ENCODE measurements at regions not wholly inside any gene's neighbourhood (a gene's known extent, or its start where the extent isn't known, plus 50 kb on each side); places are given as distances from the start of the nearest gene placed in this dataset.

DNA sequence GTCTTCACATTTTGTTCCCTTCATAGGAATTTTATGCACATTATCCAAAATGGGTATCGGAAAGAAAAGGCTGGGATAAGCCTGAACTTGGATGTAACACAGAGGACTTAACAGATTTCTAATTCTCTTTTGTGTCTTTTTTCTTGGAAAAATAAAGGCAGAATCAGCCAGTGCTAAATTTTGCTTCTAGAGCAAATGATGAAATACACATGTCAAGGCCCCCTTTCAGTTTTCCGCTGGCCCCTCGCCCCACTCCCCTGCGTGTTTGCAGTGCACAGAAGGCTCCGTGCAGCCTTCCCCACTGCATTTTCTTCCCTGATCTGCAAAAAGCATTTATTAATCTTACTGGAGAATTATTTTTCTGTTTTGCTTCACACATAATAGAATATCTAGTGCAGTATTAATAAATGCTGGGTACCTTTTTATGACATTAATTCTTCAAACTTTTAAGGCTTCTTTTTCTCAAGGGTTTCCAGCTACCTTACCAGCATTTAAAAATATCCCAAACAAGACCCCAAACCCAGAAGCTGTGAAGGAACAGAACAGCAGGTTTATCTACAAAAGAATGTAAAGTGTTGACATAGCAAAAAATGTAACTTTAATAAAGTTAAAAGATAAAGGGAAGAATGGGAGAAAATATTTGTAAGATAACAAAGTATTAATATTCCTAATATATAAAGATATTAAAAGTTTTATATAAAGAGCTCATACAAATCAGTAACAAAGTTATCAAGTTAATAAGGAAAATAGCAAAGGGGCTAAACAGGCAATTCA is 81.3 kb upstream of the SPTBN1 start:
- no peak for DNase-seq
- H3K4me3 Mint-ChIP-seq (ENCODE audit: unreplicated experiment) = no peak overlapping the region
- H3K4me1 Mint-ChIP-seq (ENCODE audit: low read depth, unreplicated experiment) = peaks cover 8% of the 10 kb centered on the region
- TF ChIP-seq, protein P1, sequence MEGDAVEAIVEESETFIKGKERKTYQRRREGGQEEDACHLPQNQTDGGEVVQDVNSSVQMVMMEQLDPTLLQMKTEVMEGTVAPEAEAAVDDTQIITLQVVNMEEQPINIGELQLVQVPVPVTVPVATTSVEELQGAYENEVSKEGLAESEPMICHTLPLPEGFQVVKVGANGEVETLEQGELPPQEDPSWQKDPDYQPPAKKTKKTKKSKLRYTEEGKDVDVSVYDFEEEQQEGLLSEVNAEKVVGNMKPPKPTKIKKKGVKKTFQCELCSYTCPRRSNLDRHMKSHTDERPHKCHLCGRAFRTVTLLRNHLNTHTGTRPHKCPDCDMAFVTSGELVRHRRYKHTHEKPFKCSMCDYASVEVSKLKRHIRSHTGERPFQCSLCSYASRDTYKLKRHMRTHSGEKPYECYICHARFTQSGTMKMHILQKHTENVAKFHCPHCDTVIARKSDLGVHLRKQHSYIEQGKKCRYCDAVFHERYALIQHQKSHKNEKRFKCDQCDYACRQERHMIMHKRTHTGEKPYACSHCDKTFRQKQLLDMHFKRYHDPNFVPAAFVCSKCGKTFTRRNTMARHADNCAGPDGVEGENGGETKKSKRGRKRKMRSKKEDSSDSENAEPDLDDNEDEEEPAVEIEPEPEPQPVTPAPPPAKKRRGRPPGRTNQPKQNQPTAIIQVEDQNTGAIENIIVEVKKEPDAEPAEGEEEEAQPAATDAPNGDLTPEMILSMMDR (IDR thresholded peaks at IDR 0.05; ENCODE audit: partially characterized antibody, unreplicated experiment) = no peak
- H3K36me3 Mint-ChIP-seq (ENCODE audit: unreplicated experiment) = no peaks in the 10 kb centered on the region
- H3K27ac Mint-ChIP-seq (ENCODE audit: unreplicated experiment) = no peak overlapping the region
- H3K27me3 Mint-ChIP-seq (ENCODE audit: unreplicated experiment) = peaks cover 2% of the 10 kb centered on the region
- no peaks in the 10 kb centered on the region for H3K9me3 Mint-ChIP-seq (ENCODE audit: unreplicated experiment)

- peaks cover 2% of the 10 kb centered on the region for H3K27me3 Mint-ChIP-seq (ENCODE audit: unreplicated experiment)
- no peak overlapping the region for H3K4me3 Mint-ChIP-seq (ENCODE audit: unreplicated experiment)
- no peak overlapping the region for H3K27ac Mint-ChIP-seq (ENCODE audit: unreplicated experiment)
- H3K9me3 Mint-ChIP-seq (ENCODE audit: unreplicated experiment) = no peaks in the 10 kb centered on the region
- peaks cover 5% of the 10 kb centered on the region for H3K36me3 Mint-ChIP-seq (ENCODE audit: unreplicated experiment)
- no peak for DNase-seq
- peaks cover 2% of the 10 kb centered on the region for H3K4me1 Mint-ChIP-seq (ENCODE audit: low read depth, unreplicated experiment)
- TF ChIP-seq, protein P1 (IDR thresholded peaks at IDR 0.05; ENCODE audit: partially characterized antibody, unreplicated experiment) = no peak
These were observed 78.7 kb upstream of the SPTBN1 start for GRCh38 chr2:54377451-54377850.

GRCh38 chr2:54377901-54378493 is 78.1 kb upstream of the SPTBN1 start:
- Mint-ChIP-seq H3K4me1 (ENCODE audit: low read depth, unreplicated experiment) (peaks cover 2% of the 10 kb centered on the region), H3K27me3 (ENCODE audit: unreplicated experiment) (peaks cover 2% of the 10 kb centered on the region), H3K27ac (ENCODE audit: unreplicated experiment) (no peak overlapping the region), H3K9me3 (ENCODE audit: unreplicated experiment) (no peaks in the 10 kb centered on the region), H3K4me3 (ENCODE audit: unreplicated experiment) (no peak overlapping the region), H3K36me3 (ENCODE audit: unreplicated experiment) (peaks cover 5% of the 10 kb centered on the region)
- TF ChIP-seq, protein P1 (IDR thresholded peaks at IDR 0.05; ENCODE audit: partially characterized antibody, unreplicated experiment) = no peak
- DNase-seq = no peak

GRCh38 chr2:54380670-54381069 is 75.5 kb upstream of the SPTBN1 start:
- no peak for DNase-seq
- Mint-ChIP-seq H3K4me1 (ENCODE audit: low read depth, unreplicated experiment) (peaks cover 2% of the 10 kb centered on the region), H3K4me3 (ENCODE audit: unreplicated experiment) (no peak overlapping the region), H3K27me3 (ENCODE audit: unreplicated experiment) (no peaks in the 10 kb centered on the region), H3K9me3 (ENCODE audit: unreplicated experiment) (no peaks in the 10 kb centered on the region), H3K36me3 (ENCODE audit: unreplicated experiment) (peaks cover 5% of the 10 kb centered on the region), H3K27ac (ENCODE audit: unreplicated experiment) (no peak overlapping the region)
- TF ChIP-seq, protein P1 (IDR thresholded peaks at IDR 0.05; ENCODE audit: partially characterized antibody, unreplicated experiment) = no peak

DNA sequence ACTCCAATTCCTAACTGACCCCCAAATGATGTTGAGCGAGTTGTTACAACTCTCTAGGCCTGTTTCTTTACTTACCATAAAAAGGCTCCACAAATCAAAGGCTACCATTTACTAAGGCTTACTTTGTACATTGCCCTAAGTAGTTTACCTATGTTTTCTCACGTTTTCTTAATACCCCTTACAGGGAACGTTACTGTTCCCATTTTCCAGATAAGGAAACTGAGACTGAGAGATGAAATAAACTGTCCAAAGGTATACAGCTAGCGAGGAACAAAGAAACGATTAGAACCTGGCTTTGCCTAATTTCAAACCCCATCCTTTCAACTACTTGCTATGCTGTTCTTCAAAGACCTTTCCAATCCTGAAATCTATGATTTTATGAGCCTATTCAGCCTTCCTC is 74.8 kb upstream of the SPTBN1 start:
- peaks cover 2% of the 10 kb centered on the region for H3K4me1 Mint-ChIP-seq (ENCODE audit: low read depth, unreplicated experiment)
- no peak overlapping the region for H3K27ac Mint-ChIP-seq (ENCODE audit: unreplicated experiment)
- H3K9me3 Mint-ChIP-seq (ENCODE audit: unreplicated experiment) = no peaks in the 10 kb centered on the region
- peaks cover 5% of the 10 kb centered on the region for H3K36me3 Mint-ChIP-seq (ENCODE audit: unreplicated experiment)
- H3K4me3 Mint-ChIP-seq (ENCODE audit: unreplicated experiment) = no peak overlapping the region
- no peak for DNase-seq
- no peaks in the 10 kb centered on the region for H3K27me3 Mint-ChIP-seq (ENCODE audit: unreplicated experiment)
- TF ChIP-seq, protein P1 (IDR thresholded peaks at IDR 0.05; ENCODE audit: partially characterized antibody, unreplicated experiment) = no peak
